ENCODE measurements at regions not wholly inside any gene's neighbourhood (a gene's known extent, or its start where the extent isn't known, plus 50 kb on each side); places are given as distances from the start of the nearest gene placed in this dataset.

- ATAC-seq, result no peak
- Mint-ChIP-seq H3K4me3 (no peak overlapping the region), H3K27ac (no peak overlapping the region), H3K27me3 (no peaks in the 10 kb centered on the region), H3K9me3 (peaks cover 0 to 12% of the 10 kb centered on the region in 2 donors), H3K4me1 (no peaks in the 10 kb centered on the region)
- no peak for DNase-seq
These were observed 389.4 kb upstream of the CADM1 start for GRCh38 chr11:115893461-115894099.

GRCh38 chr11:115892016-115892415, 387.8 kb upstream of the CADM1 start:
- H3K27me3 Mint-ChIP-seq, result no peaks in the 10 kb centered on the region
- H3K27ac Mint-ChIP-seq, result no peak overlapping the region
- peaks cover 0 to 13% of the 10 kb centered on the region in 2 donors for H3K9me3 Mint-ChIP-seq
- no peak overlapping the region for H3K4me3 Mint-ChIP-seq
- DNase-seq (no peak), ATAC-seq (no peak)
- H3K4me1 Mint-ChIP-seq, result no peaks in the 10 kb centered on the region

- DNase-seq (no peak), ATAC-seq (no peak)
- H3K4me3 Mint-ChIP-seq, result no peak overlapping the region
- no peaks in the 10 kb centered on the region for H3K27me3 Mint-ChIP-seq
- H3K4me1 Mint-ChIP-seq, result no peaks in the 10 kb centered on the region
- no peak overlapping the region for H3K27ac Mint-ChIP-seq
- peaks cover 0 to 14% of the 10 kb centered on the region in 2 donors for H3K9me3 Mint-ChIP-seq
These were observed 387.4 kb upstream of the CADM1 start for GRCh38 chr11:115891581-115891980.

- Mint-ChIP-seq H3K4me1 (no peaks in the 10 kb centered on the region), H3K4me3 (no peak overlapping the region), H3K27me3 (no peaks in the 10 kb centered on the region), H3K9me3 (peaks cover 0 to 14% of the 10 kb centered on the region in 2 donors), H3K27ac (no peak overlapping the region)
- DNase-seq, result no peak
- no peak for ATAC-seq
These were observed 386.3 kb upstream of the CADM1 start for GRCh38 chr11:115890500-115890899.

GRCh38 chr11:115889712-115890111, 385.5 kb upstream of the CADM1 start:
- DNase-seq, result no peak
- H3K9me3 Mint-ChIP-seq, result peaks cover 0 to 14% of the 10 kb centered on the region in 2 donors
- H3K4me3 Mint-ChIP-seq, result no peak overlapping the region
- ATAC-seq, result no peak
- no peak overlapping the region for H3K27ac Mint-ChIP-seq
- no peaks in the 10 kb centered on the region for H3K4me1 Mint-ChIP-seq
- H3K27me3 Mint-ChIP-seq, result no peaks in the 10 kb centered on the region

- no peaks in the 10 kb centered on the region for H3K4me1 Mint-ChIP-seq
- ATAC-seq (no peak), DNase-seq (no peak)
- H3K27ac Mint-ChIP-seq, result no peak overlapping the region
- H3K4me3 Mint-ChIP-seq, result no peak overlapping the region
- peaks cover 0 to 14% of the 10 kb centered on the region in 2 donors for H3K9me3 Mint-ChIP-seq
- no peaks in the 10 kb centered on the region for H3K27me3 Mint-ChIP-seq
These were observed 383.5 kb upstream of the CADM1 start for GRCh38 chr11:115887727-115888126.

- Mint-ChIP-seq H3K9me3 (peaks cover 0 to 14% of the 10 kb centered on the region in 2 donors), H3K27me3 (no peaks in the 10 kb centered on the region), H3K27ac (no peak overlapping the region), H3K4me3 (no peak overlapping the region), H3K4me1 (no peaks in the 10 kb centered on the region)
- ATAC-seq, result no peak
- DNase-seq, result no peak
These were observed 383.1 kb upstream of the CADM1 start for GRCh38 chr11:115887316-115887715.

- Mint-ChIP-seq H3K4me3 (no peak overlapping the region), H3K27me3 (no peaks in the 10 kb centered on the region), H3K27ac (no peak overlapping the region), H3K4me1 (no peaks in the 10 kb centered on the region), H3K9me3 (peaks cover 0 to 22% of the 10 kb centered on the region in 2 donors)
- no peak for ATAC-seq
- DNase-seq, result no peak
These were observed 382.2 kb upstream of the CADM1 start for GRCh38 chr11:115886422-115886733.

GRCh38 chr11:115885535-115886421, 381.6 kb upstream of the CADM1 start:
- DNase-seq (no peak), ATAC-seq (no peak)
- Mint-ChIP-seq H3K27me3 (no peaks in the 10 kb centered on the region), H3K4me1 (no peaks in the 10 kb centered on the region), H3K9me3 (peaks cover 0 to 25% of the 10 kb centered on the region in 2 donors), H3K4me3 (no peak overlapping the region), H3K27ac (no peak overlapping the region)

GRCh38 chr11:115884800-115885534, 380.8 kb upstream of the CADM1 start:
- Mint-ChIP-seq H3K27me3 (no peaks in the 10 kb centered on the region), H3K4me1 (no peaks in the 10 kb centered on the region), H3K9me3 (peaks cover 0 to 34% of the 10 kb centered on the region in 2 donors), H3K4me3 (no peak overlapping the region), H3K27ac (peak overlapping the region in 1 of 2 donors; percentile 38)
- no peak for ATAC-seq
- DNase-seq, result no peak

GRCh38 chr11:115874843-115875242, 370.6 kb upstream of the CADM1 start:
- ATAC-seq (peak; percentile 53), DNase-seq (no peak)
- H3K27ac Mint-ChIP-seq, result no peak overlapping the region
- H3K4me3 Mint-ChIP-seq, result no peak overlapping the region
- peaks cover 6% of the 10 kb centered on the region for H3K27me3 Mint-ChIP-seq
- H3K4me1 Mint-ChIP-seq, result no peaks in the 10 kb centered on the region
- peaks cover 0 to 8% of the 10 kb centered on the region in 2 donors for H3K9me3 Mint-ChIP-seq

GRCh38 chr11:115873813-115874212, 369.6 kb upstream of the CADM1 start:
- Mint-ChIP-seq H3K4me1 (no peaks in the 10 kb centered on the region), H3K4me3 (no peak overlapping the region), H3K27me3 (peaks cover 6% of the 10 kb centered on the region), H3K9me3 (peaks cover 4 to 7% of the 10 kb centered on the region in 2 donors), H3K27ac (no peak overlapping the region)
- DNase-seq (no peak), ATAC-seq (no peak)

- peaks cover 4 to 8% of the 10 kb centered on the region in 2 donors for H3K9me3 Mint-ChIP-seq
- ATAC-seq, result no peak
- H3K27me3 Mint-ChIP-seq, result peaks cover 6% of the 10 kb centered on the region
- no peak overlapping the region for H3K4me3 Mint-ChIP-seq
- H3K27ac Mint-ChIP-seq, result no peak overlapping the region
- no peak for DNase-seq
- H3K4me1 Mint-ChIP-seq, result no peaks in the 10 kb centered on the region
These were observed 368.2 kb upstream of the CADM1 start for GRCh38 chr11:115872416-115872815.

- Mint-ChIP-seq H3K9me3 (peaks cover 4 to 8% of the 10 kb centered on the region in 2 donors), H3K4me3 (no peak overlapping the region), H3K27me3 (peaks cover 6% of the 10 kb centered on the region), H3K4me1 (no peaks in the 10 kb centered on the region), H3K27ac (no peak overlapping the region)
- ATAC-seq (no peak), DNase-seq (no peak)
These were observed 367.0 kb upstream of the CADM1 start for GRCh38 chr11:115871161-115871760.

- peak; percentile 31 for ATAC-seq
- no peak for DNase-seq
- peaks cover 6% of the 10 kb centered on the region for H3K27me3 Mint-ChIP-seq
- H3K27ac Mint-ChIP-seq, result no peak overlapping the region
- H3K9me3 Mint-ChIP-seq, result peaks cover 4 to 8% of the 10 kb centered on the region in 2 donors
- H3K4me3 Mint-ChIP-seq, result no peak overlapping the region
- H3K4me1 Mint-ChIP-seq, result no peaks in the 10 kb centered on the region
These were observed 365.7 kb upstream of the CADM1 start for GRCh38 chr11:115869780-115870431.
